HG03175 (cell line): ENCODE measurements at regions not wholly inside any gene's neighbourhood (a gene's known extent, or its start where the extent isn't known, plus 50 kb on each side); places are given as distances from the start of the nearest gene placed in this dataset.
"Not testable (repeated sequence)": the region's sequence is repeated elsewhere in the genome, so short reads cannot be mapped to it uniquely, and the experiment has no call there.

Experiments
- ATAC-seq: cut with Tn5 transposase; IDR thresholded peaks from one replicate; pipeline ENCODE4 v1.9.1; 2021; ENCODE audit warnings: mild to moderate bottlenecking, moderate library complexity; ENCODE audit not compliant: unreplicated experiment

DNA sequence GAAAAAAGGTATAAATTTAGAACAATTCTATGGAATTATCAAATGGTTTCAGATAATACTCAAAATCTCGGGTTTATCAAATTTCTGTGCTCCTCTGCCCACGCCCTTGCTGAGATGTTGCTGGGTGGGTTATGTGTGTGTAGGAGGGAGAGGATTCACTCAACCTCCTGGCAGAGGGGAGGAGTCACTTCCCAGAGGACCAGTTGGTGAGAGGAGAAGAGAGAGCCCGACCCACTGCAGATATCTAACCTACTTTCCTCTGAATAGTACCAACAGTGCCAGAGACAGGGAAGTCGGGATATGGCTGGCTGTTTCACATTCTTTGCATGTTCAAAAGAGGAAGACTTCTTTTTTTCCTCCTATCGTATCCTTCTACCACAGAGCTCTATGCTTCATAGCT lies 187.1 kb upstream of the MAN1A1 start:
- no peak for ATAC-seq

DNA sequence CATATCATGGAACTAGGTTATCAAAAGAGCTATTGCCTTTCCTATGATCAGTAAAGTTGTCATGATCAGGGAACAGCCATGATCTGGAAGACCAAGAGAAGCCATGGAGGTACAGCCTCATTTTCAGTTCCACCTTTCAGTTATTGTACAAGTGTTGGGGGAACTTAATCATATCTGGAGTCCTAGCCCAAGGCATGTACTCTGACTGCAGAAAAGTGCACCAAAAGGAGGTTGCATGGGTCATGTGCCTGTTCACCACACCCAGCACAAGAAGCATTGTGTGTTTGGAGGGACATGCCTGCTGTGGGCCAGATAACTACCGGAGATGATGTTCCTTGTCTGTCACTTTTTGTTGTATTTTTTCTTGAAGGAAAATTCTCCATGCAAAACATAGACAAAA lies 185.8 kb upstream of the MAN1A1 start:
- peak; percentile 44 for ATAC-seq

DNA sequence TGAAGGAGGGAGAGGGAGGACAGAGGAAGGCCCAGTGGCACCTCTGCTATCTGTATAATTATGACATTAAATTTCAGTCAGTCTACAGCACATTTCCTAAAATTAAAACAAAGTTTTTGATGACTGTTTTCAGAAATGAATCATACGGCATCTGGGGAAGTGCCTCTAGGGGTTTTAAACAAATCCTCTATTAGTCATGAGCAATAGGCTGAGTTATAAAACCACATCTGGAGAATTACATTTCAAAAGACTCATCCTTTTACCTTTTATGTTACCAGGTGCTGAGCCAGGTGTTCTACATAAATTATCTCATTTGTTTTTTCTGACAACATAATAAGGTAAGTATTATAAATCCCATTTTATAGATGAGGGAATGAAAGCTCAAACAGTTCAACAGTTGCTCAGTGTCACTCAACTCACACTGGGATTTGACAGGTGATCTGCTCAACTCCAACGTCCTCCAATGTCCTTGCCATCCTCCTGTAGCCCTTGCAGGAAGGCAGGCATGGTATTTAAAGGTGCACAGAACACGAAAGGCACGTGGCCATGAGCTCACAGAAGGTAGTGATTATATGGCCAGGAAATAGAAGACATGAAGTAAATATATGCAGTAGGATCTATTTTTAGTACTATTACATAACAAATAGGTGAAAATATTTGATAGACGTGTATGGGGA lies 184.2 kb upstream of the MAN1A1 start:
- no peak for ATAC-seq

DNA sequence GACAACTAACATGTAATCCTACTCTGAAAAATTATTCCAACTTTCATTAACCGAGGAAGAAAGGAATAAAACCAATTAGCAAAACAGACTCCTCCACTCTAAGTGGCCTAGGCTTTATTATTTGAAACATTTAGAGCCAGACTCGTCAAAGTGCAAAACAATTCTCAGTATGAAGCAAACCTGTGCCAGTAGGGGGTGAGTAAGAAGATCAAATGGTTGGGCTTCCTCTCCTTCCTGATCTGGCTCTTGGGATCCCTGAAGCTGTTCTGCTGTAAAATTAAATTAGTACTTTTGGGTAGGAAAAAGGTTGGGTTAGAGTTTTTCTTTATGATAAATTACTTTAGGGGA lies 177.6 kb upstream of the MAN1A1 start:
- no peak for ATAC-seq

DNA sequence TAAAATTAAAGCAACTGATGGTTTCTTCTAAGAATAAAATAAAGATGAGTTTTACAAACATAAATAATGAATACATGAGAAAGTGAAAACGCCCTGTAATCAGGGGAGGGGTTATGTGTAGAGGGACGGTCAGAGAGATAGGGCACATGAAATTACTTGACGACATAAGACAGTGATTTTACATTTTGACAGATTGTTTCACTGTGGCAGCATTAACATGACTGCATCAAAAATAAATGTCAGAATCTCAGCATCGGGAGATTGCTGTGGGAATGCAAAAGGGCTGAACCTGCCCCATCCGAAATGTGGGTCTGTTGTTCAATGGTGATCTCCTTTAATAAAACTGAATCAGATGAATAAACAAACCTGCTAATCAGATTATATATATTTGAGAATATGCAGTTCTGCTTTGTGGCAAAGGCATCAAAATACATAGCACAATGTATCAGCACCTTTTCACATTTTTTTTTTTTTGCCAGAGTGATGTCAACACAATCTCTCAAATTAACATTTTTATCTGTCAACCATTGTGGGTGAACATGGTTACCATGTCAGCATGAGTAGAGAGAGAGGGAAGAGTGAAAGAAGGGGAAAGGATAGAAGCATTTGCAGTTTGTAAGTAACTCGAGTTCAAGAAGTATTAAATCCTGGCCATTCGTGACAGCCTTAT lies 177.1 kb upstream of the MAN1A1 start:
- no peak for ATAC-seq

DNA sequence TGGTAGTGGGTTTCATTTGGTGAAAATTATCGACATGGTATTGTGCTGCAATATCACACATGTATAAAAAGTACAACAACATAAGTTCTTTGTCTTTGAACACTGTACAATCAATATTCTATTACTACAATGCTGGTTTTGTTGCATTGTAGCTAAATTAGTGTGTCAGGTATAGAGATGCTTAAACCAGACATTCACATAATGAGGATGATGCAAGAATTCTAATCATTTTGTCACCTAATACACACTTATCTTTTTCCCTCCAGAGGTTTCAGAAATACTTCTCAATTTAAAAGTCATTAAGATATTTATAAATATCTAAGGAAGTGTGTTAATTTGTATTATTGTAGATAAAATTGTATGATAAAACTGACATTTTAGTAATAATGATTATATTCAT lies 174.8 kb upstream of the MAN1A1 start:
- ATAC-seq: no peak

DNA sequence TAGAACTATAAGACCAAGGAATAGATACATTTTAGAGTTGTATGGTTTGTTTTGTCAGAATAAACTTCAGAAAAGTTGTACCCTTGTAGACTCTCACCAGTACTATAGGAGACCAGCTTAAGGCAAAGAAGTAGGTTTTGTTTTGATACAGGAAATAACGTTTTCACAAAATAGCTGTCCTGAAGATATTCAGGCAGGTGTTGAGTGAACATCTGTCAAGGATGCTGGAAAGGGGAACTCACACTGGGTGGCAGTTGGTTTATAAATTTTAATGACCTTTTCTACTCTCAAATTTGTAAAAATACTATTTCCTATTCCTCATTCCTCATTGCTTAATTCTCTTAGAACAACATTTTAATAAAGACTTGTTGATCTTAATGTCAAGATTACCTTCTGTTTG lies 174.0 kb upstream of the MAN1A1 start:
- no peak for ATAC-seq

DNA sequence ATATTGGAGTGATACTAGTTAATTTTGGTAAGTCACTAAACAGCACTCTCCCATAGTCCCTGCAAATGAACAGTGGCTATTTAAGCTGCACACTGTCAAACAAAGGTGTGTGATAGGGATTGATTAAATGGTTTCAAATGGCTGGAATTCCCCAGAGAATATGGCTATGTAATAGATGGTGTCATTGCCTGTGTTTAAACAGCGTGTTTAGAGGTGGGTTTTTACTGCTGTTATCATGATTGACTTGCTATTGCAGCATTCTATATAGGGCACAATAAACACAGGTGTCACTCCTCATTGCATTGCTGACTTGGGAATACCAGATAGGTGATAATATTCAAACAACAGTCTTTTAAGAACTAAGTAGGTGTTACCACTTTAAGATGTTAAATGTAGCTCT lies 171.7 kb upstream of the MAN1A1 start:
- no peak for ATAC-seq

DNA sequence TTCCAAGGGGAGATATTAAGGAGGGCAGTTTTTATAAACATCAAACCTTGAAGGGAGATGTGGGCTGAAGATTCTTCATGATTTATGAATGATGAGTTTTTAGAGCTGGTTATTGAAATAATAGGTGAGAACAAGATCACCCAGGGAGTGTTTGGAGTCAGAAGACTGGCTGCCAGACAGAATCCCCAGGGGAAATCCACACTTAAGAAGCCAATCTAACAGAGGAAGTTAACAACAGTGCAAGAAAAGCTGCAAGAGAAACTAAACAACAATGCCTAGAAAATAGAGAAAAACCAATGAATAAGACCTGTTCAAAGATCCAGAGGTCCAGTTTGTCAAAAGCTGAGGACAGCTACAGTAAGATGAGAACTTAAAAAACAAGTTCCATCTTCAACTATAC lies 167.9 kb upstream of the MAN1A1 start:
- ATAC-seq: no peak

DNA sequence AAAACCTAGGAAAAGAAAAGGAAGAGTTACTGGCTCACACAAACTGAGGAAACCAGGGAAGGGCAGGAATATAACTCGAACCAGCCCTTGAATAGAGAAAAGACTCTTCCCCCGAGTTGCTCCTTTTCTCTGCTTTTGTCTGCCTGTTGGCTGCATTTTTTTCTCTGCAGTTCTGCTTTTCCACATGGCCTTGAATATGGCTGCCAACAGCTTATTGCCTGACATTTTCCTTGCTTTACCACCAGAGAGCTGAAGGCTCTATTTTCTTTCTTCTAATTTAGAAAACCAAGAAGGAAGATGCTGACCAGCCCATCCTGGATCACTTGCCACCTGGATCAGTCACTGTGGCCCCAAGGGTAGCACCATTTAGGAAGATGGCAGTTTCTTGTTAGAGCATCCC lies 164.8 kb upstream of the MAN1A1 start:
- ATAC-seq: no peak

DNA sequence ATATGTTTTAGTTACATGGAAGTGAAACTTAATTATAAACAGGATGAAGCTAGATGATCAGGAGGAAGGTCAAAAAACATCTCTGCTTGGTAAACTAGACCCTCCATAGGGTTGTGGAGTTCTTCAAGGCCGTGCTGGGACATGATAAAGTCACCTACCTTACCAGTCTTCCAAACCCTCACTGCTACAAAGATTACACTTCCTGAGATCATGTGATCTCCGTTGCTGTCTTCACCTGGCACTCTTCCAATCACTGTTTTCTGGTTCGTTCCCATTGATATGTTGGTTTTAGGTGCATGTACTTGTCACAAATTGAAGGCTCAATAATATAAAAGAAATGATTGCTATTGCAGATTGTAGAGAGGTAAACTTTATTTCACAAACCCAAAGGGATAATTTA lies 161.5 kb upstream of the MAN1A1 start:
- no peak for ATAC-seq

DNA sequence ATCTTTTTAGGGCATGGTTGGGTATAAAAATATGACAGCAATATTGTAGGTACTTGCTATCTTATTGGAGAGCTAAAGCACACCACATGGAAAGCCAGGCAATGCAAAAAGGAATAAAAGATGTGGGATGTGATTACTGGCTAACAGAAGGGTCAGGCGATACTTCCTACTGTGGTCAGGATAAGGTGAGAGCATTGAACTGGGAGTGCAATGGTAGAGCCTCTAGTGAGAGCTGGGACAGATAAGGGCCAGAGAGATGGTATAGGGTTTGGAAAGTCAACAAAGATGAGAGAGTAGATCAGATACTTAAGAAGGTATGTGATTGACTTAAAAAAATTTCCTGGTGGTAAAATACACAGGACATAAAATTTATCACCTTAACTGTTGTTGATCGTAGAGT lies 160.7 kb upstream of the MAN1A1 start:
- no peak for ATAC-seq

DNA sequence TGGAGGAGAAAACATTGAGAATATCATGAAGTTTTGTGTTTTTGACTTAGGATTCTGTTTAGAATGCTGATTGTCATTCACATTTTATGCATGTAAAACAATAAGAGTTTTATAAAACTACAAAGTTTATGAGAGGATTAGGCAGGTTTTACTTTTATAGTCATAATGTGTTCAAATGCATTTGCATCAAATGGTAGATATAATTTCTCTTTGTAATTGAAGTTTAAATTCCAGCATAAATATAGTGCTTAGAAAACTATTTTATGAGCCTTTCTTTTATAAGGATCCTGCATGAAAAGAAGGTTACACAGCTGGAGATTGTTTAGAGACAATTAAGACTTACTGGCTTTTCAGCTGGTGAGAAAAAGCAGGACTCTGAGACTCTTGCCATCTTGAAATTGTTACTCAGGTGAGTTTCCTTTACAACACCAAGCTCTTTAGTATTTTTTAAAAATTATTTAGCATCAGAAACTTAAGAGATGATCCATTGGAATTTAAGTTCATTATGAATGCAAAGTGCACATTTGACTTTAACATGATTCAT lies 157.1 kb upstream of the MAN1A1 start:
- no peak for ATAC-seq

DNA sequence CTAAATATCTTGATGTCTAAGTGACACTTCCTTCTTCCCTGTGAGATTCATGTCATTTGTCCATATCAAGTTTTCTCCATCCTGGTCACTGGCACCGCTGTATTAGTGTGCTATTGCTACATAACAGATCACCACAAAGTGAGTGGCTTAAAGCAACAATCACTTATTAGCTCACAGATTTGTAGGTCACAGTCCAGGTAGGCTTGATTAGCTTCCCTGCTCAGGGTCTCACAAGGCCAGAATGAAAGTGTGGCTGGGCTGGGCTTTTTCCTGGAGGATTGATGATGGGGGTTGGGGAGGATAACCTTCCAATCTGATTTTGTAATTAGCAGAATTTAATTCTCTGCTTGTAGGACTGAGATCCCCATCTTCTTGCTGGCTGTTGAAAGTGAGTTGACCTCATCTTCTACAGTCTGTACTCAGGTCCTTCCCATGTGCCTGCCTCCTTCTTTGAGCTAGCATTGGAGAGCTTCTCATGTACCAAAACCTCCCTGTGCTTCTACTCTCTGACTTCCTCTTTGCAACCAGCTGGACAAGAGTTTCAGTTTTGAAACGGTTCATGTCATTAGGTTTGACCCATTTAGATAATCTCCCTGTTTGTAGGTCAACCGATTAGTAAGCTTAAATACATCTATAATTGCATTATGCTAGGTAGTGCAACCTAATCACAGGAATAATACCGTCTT lies 152.4 kb upstream of the MAN1A1 start:
- ATAC-seq: peak; percentile 89

DNA sequence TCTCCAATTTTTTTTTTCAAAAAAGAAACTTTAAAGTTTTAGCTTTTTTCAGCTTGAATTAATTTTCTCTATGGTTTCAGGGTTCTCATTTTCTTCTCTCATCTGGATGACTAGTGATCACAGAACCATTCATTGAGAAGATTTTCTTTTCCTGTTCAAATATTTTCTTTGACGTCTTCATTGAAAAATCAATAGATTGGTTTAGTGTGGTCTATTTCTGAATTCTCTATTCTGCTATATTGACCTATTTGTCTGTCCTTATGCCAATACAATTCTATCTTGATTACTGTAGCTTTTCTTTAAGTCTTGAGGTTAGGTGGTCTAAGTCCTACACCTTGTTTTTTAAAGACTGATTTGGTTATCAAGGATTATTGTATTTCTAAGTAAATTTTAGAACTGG lies 150.2 kb upstream of the MAN1A1 start:
- ATAC-seq: no peak

DNA sequence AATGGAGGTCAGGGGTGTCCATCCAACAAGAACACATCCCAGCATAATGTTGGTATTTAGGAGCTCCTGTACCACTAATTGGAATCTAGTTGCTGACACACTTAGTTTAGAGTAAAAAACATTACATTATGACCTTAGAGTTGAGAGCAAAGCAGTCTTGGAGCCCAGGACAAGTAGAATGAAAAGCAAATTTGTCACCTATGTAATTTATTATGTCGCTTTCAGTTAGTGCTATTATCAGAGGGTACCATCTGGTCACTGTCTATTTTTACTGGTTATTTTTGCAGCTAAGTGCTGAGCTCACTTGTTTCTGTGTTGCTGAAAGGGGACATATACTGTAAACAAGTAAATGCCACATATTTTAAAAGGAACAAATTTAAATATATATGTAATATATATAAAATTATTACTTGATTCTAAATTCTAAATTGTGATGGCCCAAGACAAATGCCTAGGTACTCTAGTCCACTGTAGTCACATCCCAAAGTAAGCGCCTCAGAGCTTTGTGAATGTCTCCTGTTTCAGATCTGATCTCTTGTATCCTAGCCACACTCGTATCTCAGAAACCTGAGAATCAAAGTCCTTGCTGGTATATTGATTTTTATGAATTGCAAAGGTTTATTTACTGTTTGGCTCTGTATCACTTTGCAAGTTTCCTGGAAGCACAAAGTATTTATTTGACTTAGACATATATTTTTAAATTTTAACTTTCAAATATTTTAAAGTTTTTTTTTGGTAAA lies 148.6 kb upstream of the MAN1A1 start:
- no peak for ATAC-seq

DNA sequence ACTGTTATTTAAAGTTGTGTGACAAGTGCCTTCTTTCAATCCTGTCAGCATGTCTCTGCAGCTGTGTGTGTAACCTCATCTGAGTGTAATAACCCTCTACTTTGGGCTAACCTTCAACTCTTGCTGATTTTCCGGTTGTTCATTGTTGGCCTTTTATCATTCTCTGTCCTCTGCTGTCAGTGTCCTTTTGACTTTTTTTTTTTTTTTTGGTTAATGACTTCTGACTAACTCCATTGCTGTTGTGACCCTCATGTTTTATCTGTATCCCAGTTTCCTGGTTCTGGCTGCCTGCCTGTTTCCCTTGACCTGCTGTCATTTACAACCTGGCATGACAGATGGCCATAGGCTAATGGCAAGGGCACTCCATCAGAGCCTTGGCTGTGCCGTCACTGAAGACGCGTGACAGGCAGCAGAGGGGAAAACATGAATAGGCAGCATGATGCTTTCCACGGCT lies 145.7 kb upstream of the MAN1A1 start:
- no peak for ATAC-seq

DNA sequence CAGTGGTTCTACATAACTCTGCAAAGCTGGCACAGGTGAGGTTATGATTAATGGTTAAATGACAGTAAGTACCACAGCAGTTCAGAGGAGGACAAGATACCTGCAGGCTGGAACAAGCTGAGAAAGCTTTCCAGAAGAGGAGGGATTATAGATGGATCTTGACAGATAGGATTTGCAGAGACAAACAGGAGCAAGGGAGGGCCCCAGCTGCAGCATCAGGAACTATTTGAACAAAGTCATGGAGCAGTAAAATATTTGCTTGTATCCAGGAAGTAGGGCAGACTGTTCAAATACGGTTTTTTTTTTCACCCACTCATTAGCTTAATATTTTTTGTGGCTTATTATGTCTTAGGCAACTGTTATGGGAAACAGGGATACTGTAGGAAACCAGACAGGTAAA lies 144.4 kb upstream of the MAN1A1 start:
- no peak for ATAC-seq

DNA sequence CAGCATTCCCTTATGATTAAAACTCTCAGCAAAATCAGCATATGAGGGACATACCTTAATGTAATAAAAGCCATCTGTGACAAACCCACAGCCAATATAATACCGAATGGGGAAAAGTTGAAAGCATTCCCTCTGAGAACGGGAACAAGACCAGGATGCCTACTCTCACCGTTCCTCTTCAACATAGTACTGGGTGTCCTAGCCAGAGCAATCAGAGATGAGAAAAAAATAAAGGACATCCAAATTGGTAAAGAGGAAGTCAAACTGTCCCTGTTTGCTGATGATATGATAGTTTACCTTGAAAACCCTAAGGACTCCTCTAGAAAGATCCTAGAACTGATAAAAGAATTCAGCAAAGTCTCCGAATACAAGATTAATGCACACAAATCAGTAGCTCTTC lies 141.6 kb upstream of the MAN1A1 start:
- ATAC-seq: not testable (repeated sequence)

DNA sequence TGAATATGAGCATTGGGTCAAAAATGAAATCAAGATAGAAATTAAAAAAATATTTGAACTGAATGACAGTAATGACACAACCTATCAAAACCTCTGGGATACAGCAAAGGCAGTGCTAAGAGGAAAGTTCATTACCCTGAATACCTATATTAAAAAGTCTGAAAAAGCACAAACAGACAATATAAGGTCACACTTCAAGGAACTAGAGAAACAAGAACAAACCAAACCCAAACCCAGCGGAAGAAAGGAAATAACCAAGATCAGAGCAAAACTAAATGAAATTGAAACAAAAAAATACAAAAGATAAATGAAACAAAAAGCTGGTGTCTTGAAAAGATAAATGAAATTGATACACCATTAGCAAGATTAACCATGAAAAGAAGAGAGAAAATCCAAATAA lies 140.5 kb upstream of the MAN1A1 start:
- not testable (repeated sequence) for ATAC-seq

DNA sequence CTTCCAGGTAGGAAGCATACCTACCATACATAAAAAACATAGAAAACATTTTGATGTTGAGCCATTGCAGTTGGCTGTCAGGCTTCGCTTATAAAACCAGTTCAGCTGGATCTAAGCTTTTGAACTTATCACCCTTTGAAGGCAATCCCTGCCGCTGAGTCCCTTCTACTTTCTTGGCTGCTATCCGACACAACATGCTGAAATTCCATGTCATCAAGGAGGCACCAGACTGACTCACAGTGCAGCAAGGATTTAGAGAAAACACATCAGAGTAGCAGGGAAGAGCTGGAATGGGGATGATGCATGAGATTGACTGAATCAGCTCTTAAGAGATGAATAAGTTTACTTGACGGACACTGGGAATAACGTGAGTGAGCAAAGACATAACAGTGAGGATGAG lies 135.0 kb upstream of the MAN1A1 start:
- ATAC-seq: no peak
